ENCODE measurements at regions not wholly inside any gene's neighbourhood (a gene's known extent, or its start where the extent isn't known, plus 50 kb on each side); places are given as distances from the start of the nearest gene placed in this dataset.
"Not testable (repeated sequence)": the region's sequence is repeated elsewhere in the genome, so short reads cannot be mapped to it uniquely, and the experiment has no call there.

GRCh38 chr9:102832814-102833213, 162.3 kb upstream of the CYLC2 start:
- Histone ChIP-seq H3K4me3 (no peak overlapping the region), H3K27ac (no peak overlapping the region), H3K4me1 (replicated peaks) (no peaks in the 10 kb centered on the region), H3K9me3 (replicated peaks) (no peaks in the 10 kb centered on the region), H3K36me3 (no peaks in the 10 kb centered on the region), H3K27me3 (replicated peaks) (no peaks in the 10 kb centered on the region)
- no peak for DNase-seq (ENCODE audit: low read depth in 1 of 2, low spot score in 2 of 2)

- Histone ChIP-seq H3K36me3 (no peaks in the 10 kb centered on the region), H3K9me3 (replicated peaks) (no peaks in the 10 kb centered on the region), H3K27me3 (replicated peaks) (no peaks in the 10 kb centered on the region), H3K4me1 (replicated peaks) (no peaks in the 10 kb centered on the region), H3K4me3 (no peak overlapping the region), H3K27ac (no peak overlapping the region)
- no peak for DNase-seq (ENCODE audit: low read depth in 1 of 2, low spot score in 2 of 2)
These were observed 198.9 kb upstream of the CYLC2 start for GRCh38 chr9:102796244-102796643.

DNA sequence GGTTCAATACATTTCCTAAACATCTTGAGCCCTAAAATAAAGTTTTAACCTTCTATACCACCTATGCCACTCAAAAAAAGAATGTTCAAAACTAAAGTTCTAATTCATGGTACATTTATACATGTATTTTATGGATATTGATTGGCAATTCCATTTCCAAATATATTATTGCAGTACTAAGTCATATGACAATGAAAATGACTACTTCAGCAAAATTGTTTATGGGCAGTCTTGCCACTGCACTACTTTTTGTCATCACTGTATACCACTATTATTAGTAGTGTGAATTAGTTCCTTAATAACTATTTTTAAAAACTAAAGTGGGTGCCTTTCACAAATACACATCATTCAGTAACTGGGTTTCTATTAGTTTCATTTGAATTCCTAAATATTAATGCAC, 199.6 kb upstream of the CYLC2 start:
- Histone ChIP-seq H3K27me3 (replicated peaks) (no peaks in the 10 kb centered on the region), H3K36me3 (no peaks in the 10 kb centered on the region), H3K9me3 (replicated peaks) (no peaks in the 10 kb centered on the region), H3K4me1 (replicated peaks) (no peaks in the 10 kb centered on the region), H3K27ac (no peak overlapping the region), H3K4me3 (no peak overlapping the region)
- no peak for DNase-seq (ENCODE audit: low read depth in 1 of 2, low spot score in 2 of 2)

- DNase-seq (ENCODE audit: low read depth in 1 of 2, low spot score in 2 of 2): no peak
- H3K36me3 ChIP-seq: no peaks in the 10 kb centered on the region
- no peak overlapping the region for H3K4me3 ChIP-seq
- H3K27ac ChIP-seq: no peak overlapping the region
- H3K4me1 ChIP-seq (replicated peaks): no peaks in the 10 kb centered on the region
- no peaks in the 10 kb centered on the region for H3K9me3 ChIP-seq (replicated peaks)
- H3K27me3 ChIP-seq (replicated peaks): no peaks in the 10 kb centered on the region
These were observed 215.8 kb upstream of the CYLC2 start for GRCh38 chr9:102779356-102779755.

DNA sequence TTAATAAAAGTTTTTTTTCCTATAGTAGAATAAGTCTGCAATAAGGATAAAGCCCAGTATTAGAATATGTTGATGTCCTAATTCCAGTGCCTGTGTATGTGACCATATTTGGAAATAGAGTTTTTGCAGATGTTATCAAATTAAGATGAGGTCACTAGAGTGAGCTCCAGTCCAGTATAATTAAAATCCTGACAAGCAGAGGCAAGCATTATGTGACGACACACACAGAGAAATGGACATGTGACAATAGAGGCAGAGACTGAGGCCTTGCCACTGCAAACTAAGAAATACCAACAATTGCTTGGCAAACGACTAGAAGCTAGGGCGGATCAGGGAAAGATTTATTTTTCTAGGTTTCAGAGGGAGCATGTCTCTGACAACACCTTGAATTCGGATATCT, 216.4 kb upstream of the CYLC2 start:
- Histone ChIP-seq H3K4me1 (replicated peaks) (no peaks in the 10 kb centered on the region), H3K27me3 (replicated peaks) (no peaks in the 10 kb centered on the region), H3K4me3 (no peak overlapping the region), H3K36me3 (no peaks in the 10 kb centered on the region), H3K9me3 (replicated peaks) (no peaks in the 10 kb centered on the region), H3K27ac (no peak overlapping the region)
- DNase-seq (ENCODE audit: low read depth in 1 of 2, low spot score in 2 of 2): no peak

DNA sequence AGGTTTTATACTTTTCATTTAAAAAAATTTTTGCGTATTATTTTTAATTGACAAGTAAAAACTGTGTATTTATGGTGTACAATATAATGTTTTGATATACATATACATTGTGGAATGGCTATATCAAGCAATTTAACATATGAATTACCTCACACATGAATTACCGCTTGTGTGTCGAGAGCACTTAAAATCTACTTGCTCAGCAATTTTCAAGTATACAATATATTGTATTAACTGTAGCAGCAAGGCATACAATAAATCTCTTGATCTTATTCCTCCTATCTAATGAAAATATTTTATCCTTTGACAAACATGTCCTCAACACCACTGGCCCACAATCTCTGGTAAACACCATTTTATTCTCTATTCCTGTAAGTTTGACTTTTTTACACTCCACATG, 224.4 kb upstream of the CYLC2 start:
- DNase-seq (ENCODE audit: low read depth in 1 of 2, low spot score in 2 of 2): no peak
- Histone ChIP-seq H3K36me3 (no peaks in the 10 kb centered on the region), H3K27ac (no peak overlapping the region), H3K9me3 (replicated peaks) (no peaks in the 10 kb centered on the region), H3K4me1 (replicated peaks) (no peaks in the 10 kb centered on the region), H3K27me3 (replicated peaks) (no peaks in the 10 kb centered on the region), H3K4me3 (no peak overlapping the region)

DNA sequence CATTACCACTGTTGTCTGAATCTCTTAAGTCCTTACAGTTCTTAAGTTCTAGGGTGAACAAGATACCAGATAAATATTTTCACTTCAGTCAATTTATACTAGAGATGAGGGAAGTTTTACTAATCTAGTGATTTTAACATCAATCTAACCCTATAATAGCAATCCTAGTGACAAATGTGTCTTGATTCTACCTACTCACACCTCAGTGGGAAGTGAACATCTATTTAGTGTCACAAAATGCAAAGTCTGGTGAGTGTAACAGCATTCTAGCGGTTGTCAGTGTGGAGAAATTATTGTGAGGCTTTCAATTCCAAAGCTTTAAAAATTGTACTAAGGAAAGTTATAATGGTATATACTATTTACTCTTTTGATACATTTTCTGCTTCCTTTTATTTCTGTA, 225.8 kb upstream of the CYLC2 start:
- Histone ChIP-seq H3K27ac (no peak overlapping the region), H3K4me3 (no peak overlapping the region), H3K27me3 (replicated peaks) (no peaks in the 10 kb centered on the region), H3K4me1 (replicated peaks) (no peaks in the 10 kb centered on the region), H3K36me3 (no peaks in the 10 kb centered on the region), H3K9me3 (replicated peaks) (no peaks in the 10 kb centered on the region)
- no peak for DNase-seq (ENCODE audit: low read depth in 1 of 2, low spot score in 2 of 2)

GRCh38 chr9:102768002-102768401, 227.1 kb upstream of the CYLC2 start:
- DNase-seq (ENCODE audit: low read depth in 1 of 2, low spot score in 2 of 2): no peak
- H3K36me3 ChIP-seq: no peaks in the 10 kb centered on the region
- H3K9me3 ChIP-seq (replicated peaks): no peaks in the 10 kb centered on the region
- H3K27me3 ChIP-seq (replicated peaks): no peaks in the 10 kb centered on the region
- H3K27ac ChIP-seq: no peak overlapping the region
- H3K4me3 ChIP-seq: no peak overlapping the region
- H3K4me1 ChIP-seq (replicated peaks): no peaks in the 10 kb centered on the region

- Histone ChIP-seq H3K36me3 (no peaks in the 10 kb centered on the region), H3K4me3 (no peak overlapping the region), H3K27ac (no peak overlapping the region), H3K27me3 (replicated peaks) (no peaks in the 10 kb centered on the region), H3K4me1 (replicated peaks) (no peaks in the 10 kb centered on the region), H3K9me3 (replicated peaks) (no peaks in the 10 kb centered on the region)
- DNase-seq (ENCODE audit: low read depth in 1 of 2, low spot score in 2 of 2): no peak
These were observed 228.1 kb upstream of the CYLC2 start for GRCh38 chr9:102767076-102767475.

DNA sequence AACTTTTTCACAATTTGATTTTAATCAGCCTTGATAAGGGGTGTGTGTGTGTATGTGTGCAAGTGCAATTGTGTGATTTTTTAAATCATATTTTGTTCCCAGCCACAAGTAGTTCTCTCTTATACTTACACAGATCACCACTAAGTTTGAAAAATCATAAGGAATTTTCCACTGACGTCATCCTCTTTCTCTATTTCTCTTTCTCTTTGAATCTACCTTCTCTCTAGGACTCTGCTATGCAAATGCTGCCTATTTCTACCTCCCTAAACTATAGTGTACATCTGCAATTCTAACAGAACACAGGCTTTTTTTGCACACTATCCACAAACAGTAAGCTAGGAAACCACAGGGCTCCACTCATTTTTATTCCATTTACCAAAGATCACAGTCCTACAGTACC, 254.6 kb upstream of the CYLC2 start:
- Histone ChIP-seq H3K4me3 (no peak overlapping the region), H3K4me1 (replicated peaks) (no peaks in the 10 kb centered on the region), H3K36me3 (no peaks in the 10 kb centered on the region), H3K27me3 (replicated peaks) (no peaks in the 10 kb centered on the region), H3K27ac (no peak overlapping the region), H3K9me3 (replicated peaks) (no peaks in the 10 kb centered on the region)
- no peak for DNase-seq (ENCODE audit: low read depth in 1 of 2, low spot score in 2 of 2)

DNA sequence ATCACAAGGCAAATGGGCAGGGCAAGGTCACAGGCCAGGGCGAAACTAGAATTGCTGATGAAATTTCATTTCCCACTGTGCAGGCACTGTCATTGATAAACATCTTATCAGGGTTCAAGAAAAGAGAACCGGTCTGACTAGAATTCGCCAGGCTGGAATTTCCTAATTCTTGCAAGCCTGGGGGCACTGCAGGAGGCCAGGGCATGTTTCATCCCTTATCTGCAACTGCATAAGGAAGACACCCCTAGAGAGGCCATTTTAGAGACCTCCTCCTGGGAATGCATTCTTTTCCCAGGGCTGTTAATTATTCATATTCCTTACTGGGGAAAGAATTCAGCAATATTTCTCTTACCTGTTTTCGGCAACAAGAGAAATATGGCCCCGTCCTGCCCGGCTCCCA, 266.2 kb upstream of the CYLC2 start:
- Histone ChIP-seq H3K4me3 (no peak overlapping the region), H3K36me3 (no peaks in the 10 kb centered on the region), H3K4me1 (replicated peaks) (no peaks in the 10 kb centered on the region), H3K9me3 (replicated peaks) (0 out of 2 replicates have a peak, but pooled peaks cover 3% of the 10 kb centered on the region), H3K27me3 (replicated peaks) (no peaks in the 10 kb centered on the region), H3K27ac (no peak overlapping the region)
- no peak for DNase-seq (ENCODE audit: low read depth in 1 of 2, low spot score in 2 of 2)

- no peaks in the 10 kb centered on the region for H3K36me3 ChIP-seq
- H3K27me3 ChIP-seq (replicated peaks): no peaks in the 10 kb centered on the region
- no peaks in the 10 kb centered on the region; the same call in 1 of the 2 replicates for H3K9me3 ChIP-seq (replicated peaks)
- H3K4me1 ChIP-seq (replicated peaks): no peaks in the 10 kb centered on the region
- no peak overlapping the region for H3K4me3 ChIP-seq
- no peak for DNase-seq (ENCODE audit: low read depth in 1 of 2, low spot score in 2 of 2)
- H3K27ac ChIP-seq: no peak overlapping the region
These were observed 280.9 kb upstream of the CYLC2 start for GRCh38 chr9:102714184-102714583.

GRCh38 chr9:102712910-102713309, 282.2 kb upstream of the CYLC2 start:
- not testable (repeated sequence) for H3K27ac ChIP-seq; H3K4me1 ChIP-seq (replicated peaks); H3K27me3 ChIP-seq (replicated peaks); H3K36me3 ChIP-seq; H3K9me3 ChIP-seq (replicated peaks); DNase-seq (ENCODE audit: low read depth in 1 of 2, low spot score in 2 of 2); H3K4me3 ChIP-seq

- H3K4me3 ChIP-seq: no peak overlapping the region
- no peak for DNase-seq (ENCODE audit: low read depth in 1 of 2, low spot score in 2 of 2)
- no peaks in the 10 kb centered on the region for H3K36me3 ChIP-seq
- no peaks in the 10 kb centered on the region for H3K4me1 ChIP-seq (replicated peaks)
- no peaks in the 10 kb centered on the region for H3K27me3 ChIP-seq (replicated peaks)
- no peak overlapping the region for H3K27ac ChIP-seq
- H3K9me3 ChIP-seq (replicated peaks): no peaks in the 10 kb centered on the region
These were observed 294.2 kb upstream of the CYLC2 start for GRCh38 chr9:102700936-102701335.

DNA sequence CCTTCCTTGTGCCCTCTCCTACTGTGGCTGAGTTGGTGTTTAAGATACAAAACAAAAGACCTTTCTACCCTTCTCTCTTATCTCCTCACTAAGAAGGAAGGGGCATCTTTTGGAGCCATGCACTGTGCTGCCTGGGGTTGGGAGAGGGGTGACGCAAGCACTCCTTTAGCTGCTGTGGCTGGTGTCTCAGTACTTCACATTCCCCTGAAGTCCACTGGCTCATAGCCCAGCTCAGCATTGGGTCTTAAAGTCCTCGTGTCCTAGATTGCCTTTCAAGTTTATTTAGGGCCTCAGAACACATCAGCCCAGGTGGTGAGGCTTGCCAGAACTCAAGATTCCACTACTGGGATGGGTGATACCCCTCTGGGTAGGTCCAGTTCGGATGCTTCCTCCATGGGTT, 325.9 kb upstream of the CYLC2 start:
- no peak overlapping the region for H3K4me3 ChIP-seq
- H3K36me3 ChIP-seq: no peaks in the 10 kb centered on the region
- no peaks in the 10 kb centered on the region for H3K4me1 ChIP-seq (replicated peaks)
- no peak for DNase-seq (ENCODE audit: low read depth in 1 of 2, low spot score in 2 of 2)
- no peaks in the 10 kb centered on the region for H3K9me3 ChIP-seq (replicated peaks)
- H3K27ac ChIP-seq: no peak overlapping the region
- no peaks in the 10 kb centered on the region for H3K27me3 ChIP-seq (replicated peaks)
